HG03558 (cell line): ENCODE measurements at regions not wholly inside any gene's neighbourhood (a gene's known extent, or its start where the extent isn't known, plus 50 kb on each side); places are given as distances from the start of the nearest gene placed in this dataset.

ENCODE experiments used
- ATAC-seq: cut with Tn5 transposase; IDR thresholded peaks from one replicate; pipeline ENCODE4 v1.9.1; 2021; ENCODE audit warnings: moderate number of reproducible peaks; ENCODE audit not compliant: unreplicated experiment; ENCODE audit errors: extremely low read depth

GRCh38 chr18:2471523-2471922, 99.8 kb downstream of the METTL4 start:
- no peak for ATAC-seq

GRCh38 chr18:2478662-2479061, 92.6 kb downstream of the METTL4 start:
- ATAC-seq, result no peak

- no peak for ATAC-seq
These were observed 90.8 kb downstream of the METTL4 start for GRCh38 chr18:2480536-2480935.

- no peak for ATAC-seq
These were observed 88.4 kb downstream of the METTL4 start for GRCh38 chr18:2482706-2483475.

DNA sequence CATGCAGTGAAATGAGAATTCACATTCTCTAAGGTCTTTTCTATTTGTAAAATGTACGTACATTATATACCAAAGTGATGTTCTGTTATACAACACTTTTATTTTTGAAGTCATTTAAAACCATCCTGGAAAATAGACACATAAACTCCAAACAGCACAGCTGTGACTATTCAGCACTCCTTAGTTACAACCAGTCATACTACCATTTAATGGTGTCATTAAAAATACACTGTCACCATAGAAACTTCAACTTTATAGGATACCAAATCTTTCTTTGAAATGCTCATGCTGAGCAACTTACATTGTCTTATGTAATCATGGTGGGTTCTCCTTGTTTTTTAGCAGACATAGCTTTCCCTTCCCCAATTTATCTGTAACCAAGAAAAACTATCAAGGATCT, 85.3 kb downstream of the METTL4 start:
- no peak for ATAC-seq

DNA sequence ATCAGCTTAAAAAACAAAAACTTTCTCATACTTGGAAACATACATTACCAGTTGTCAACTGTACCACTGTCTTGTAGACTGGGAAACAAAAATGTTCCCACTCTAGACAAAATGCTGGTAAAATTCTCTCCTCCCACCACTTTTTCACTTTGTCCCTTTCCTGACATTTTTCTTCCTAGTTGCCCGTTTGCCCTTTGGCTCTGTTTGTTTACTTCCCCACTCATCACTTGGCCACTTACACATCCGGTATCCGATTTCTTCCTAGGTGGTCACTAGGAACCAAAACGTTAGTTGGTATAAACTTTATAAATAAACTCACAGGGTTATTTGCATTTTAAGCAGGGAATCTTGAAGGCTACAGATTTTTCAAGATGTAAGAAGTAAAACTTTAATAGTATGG, 84.9 kb downstream of the METTL4 start:
- no peak for ATAC-seq
